ENCODE measurements at regions not wholly inside any gene's neighbourhood (a gene's known extent, or its start where the extent isn't known, plus 50 kb on each side); places are given as distances from the start of the nearest gene placed in this dataset.
A peak's percentile ranks its signal among the peaks of the same experiment; 100 is the strongest.

- Mint-ChIP-seq H3K27me3 (ENCODE audit: insufficient read depth, unreplicated experiment) (peaks cover 3% of the 10 kb centered on the region), H3K27ac (ENCODE audit: unreplicated experiment) (no peak overlapping the region), H3K4me1 (ENCODE audit: low read depth, unreplicated experiment) (no peaks in the 10 kb centered on the region), H3K4me3 (ENCODE audit: unreplicated experiment) (no peak overlapping the region), H3K9me3 (ENCODE audit: unreplicated experiment) (no peaks in the 10 kb centered on the region), H3K36me3 (ENCODE audit: insufficient read depth, unreplicated experiment) (no peaks in the 10 kb centered on the region)
- TF ChIP-seq, protein P1, sequence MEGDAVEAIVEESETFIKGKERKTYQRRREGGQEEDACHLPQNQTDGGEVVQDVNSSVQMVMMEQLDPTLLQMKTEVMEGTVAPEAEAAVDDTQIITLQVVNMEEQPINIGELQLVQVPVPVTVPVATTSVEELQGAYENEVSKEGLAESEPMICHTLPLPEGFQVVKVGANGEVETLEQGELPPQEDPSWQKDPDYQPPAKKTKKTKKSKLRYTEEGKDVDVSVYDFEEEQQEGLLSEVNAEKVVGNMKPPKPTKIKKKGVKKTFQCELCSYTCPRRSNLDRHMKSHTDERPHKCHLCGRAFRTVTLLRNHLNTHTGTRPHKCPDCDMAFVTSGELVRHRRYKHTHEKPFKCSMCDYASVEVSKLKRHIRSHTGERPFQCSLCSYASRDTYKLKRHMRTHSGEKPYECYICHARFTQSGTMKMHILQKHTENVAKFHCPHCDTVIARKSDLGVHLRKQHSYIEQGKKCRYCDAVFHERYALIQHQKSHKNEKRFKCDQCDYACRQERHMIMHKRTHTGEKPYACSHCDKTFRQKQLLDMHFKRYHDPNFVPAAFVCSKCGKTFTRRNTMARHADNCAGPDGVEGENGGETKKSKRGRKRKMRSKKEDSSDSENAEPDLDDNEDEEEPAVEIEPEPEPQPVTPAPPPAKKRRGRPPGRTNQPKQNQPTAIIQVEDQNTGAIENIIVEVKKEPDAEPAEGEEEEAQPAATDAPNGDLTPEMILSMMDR (IDR thresholded peaks at IDR 0.05; ENCODE audit: insufficient read depth in 1 of 2, low read depth in 1 of 2, low read length in 1 of 2, severe bottlenecking in 1 of 2, unreplicated experiment in 1 of 2): no peak
- DNase-seq: peak; percentile 8 to 29
- CTCF ChIA-PET: interaction anchor here (1.0 kb wide), 1 partner anchor 411 kb away, joined by 4 read pairs; no protein-coding TSS in a partner anchor
- no peaks in the 10 kb centered on the region for H3K9me3 ChIP-seq
- BruUV-seq (replicated peaks): no TSS peak
- intact Hi-C loops (cut with micrococcal nuclease; ENCODE audit: unreplicated experiment): no loop called here
- no peaks in the 10 kb centered on the region for H3K36me3 ChIP-seq (ENCODE audit: control insufficient read depth, insufficient read depth, low read length)
- no peak overlapping the region for H3K4me3 ChIP-seq (ENCODE audit: low read depth, low read length)
- POLR2A ChIA-PET: no interaction called here
- no peaks in the 10 kb centered on the region for H3K27me3 ChIP-seq (replicated peaks; ENCODE audit: control insufficient read depth, insufficient read depth, low read length)
- no peaks in the 10 kb centered on the region for H3K4me1 ChIP-seq
Measured at GRCh38 chr2:188102881-188103280, 188.8 kb upstream of the GULP1 start.

DNA sequence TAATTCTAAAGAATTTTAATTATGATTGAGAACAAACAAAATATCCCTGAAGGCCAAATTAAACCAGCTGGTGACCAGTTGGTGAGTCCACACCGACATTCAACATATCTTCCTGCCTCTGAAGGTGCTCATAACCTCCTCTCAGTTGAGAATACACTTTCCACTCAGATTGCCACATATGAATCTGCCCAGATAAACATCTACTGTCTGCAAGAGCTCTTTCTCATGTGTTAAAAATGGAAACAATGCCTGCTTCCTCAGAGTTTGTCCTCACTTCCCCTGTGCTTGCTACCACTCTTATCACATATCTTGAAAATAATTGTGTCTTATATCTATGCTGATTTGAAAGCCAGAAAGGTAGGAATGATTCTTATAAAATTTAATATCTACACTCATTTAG, 177.7 kb upstream of the GULP1 start:
- no peak overlapping the region for H3K4me3 ChIP-seq (ENCODE audit: low read depth, low read length)
- H3K9me3 Mint-ChIP-seq (ENCODE audit: unreplicated experiment): no peaks in the 10 kb centered on the region
- TF ChIP-seq, protein P1 (IDR thresholded peaks at IDR 0.05; ENCODE audit: insufficient read depth in 1 of 2, low read depth in 1 of 2, low read length in 1 of 2, severe bottlenecking in 1 of 2, unreplicated experiment in 1 of 2): no peak
- no peak overlapping the region for H3K27ac Mint-ChIP-seq (ENCODE audit: unreplicated experiment)
- no peak overlapping the region for H3K4me3 Mint-ChIP-seq (ENCODE audit: unreplicated experiment)
- BruUV-seq (replicated peaks): no TSS peak
- no peaks in the 10 kb centered on the region for H3K36me3 ChIP-seq (ENCODE audit: control insufficient read depth, insufficient read depth, low read length)
- ChIA-PET CTCF (no interaction called here), POLR2A (no interaction called here)
- H3K4me1 ChIP-seq: no peaks in the 10 kb centered on the region
- intact Hi-C loops (cut with micrococcal nuclease; ENCODE audit: unreplicated experiment): no loop called here
- no peaks in the 10 kb centered on the region for H3K9me3 ChIP-seq
- no peak for DNase-seq
- H3K36me3 Mint-ChIP-seq (ENCODE audit: insufficient read depth, unreplicated experiment): no peaks in the 10 kb centered on the region
- H3K27me3 ChIP-seq (replicated peaks; ENCODE audit: control insufficient read depth, insufficient read depth, low read length): no peaks in the 10 kb centered on the region
- H3K4me1 Mint-ChIP-seq (ENCODE audit: low read depth, unreplicated experiment): no peaks in the 10 kb centered on the region
- no peaks in the 10 kb centered on the region for H3K27me3 Mint-ChIP-seq (ENCODE audit: insufficient read depth, unreplicated experiment)

DNA sequence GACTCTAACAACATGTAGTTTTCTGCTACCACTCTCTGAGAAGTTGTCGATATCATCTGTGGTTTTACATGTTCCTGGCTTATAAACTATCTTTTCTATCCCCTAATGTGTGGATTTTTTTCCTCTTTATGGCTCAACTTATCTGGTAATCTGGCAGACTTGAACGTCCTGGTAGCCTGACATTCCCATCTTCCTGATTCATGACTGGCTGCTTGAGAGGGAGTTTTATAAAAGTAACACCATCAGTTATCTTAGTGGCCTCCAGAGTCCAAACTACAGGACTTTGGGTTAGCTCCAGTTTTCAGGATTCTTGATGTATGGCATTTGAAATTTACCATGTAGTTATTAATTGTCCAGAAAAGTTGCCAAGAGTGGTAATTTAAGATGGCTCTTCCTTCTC, 174.0 kb upstream of the GULP1 start:
- Mint-ChIP-seq H3K4me3 (ENCODE audit: unreplicated experiment) (no peak overlapping the region), H3K4me1 (ENCODE audit: low read depth, unreplicated experiment) (no peaks in the 10 kb centered on the region), H3K9me3 (ENCODE audit: unreplicated experiment) (no peaks in the 10 kb centered on the region), H3K36me3 (ENCODE audit: insufficient read depth, unreplicated experiment) (peaks cover 6% of the 10 kb centered on the region), H3K27ac (ENCODE audit: unreplicated experiment) (no peak overlapping the region), H3K27me3 (ENCODE audit: insufficient read depth, unreplicated experiment) (peaks cover 4% of the 10 kb centered on the region)
- no peak for DNase-seq
- ChIA-PET POLR2A (no interaction called here), CTCF (no interaction called here)
- Histone ChIP-seq H3K4me1 (no peaks in the 10 kb centered on the region), H3K36me3 (ENCODE audit: control insufficient read depth, insufficient read depth, low read length) (no peaks in the 10 kb centered on the region), H3K4me3 (ENCODE audit: low read depth, low read length) (no peak overlapping the region), H3K27me3 (replicated peaks; ENCODE audit: control insufficient read depth, insufficient read depth, low read length) (no peaks in the 10 kb centered on the region), H3K9me3 (no peaks in the 10 kb centered on the region)
- TF ChIP-seq, protein P1 (IDR thresholded peaks at IDR 0.05; ENCODE audit: insufficient read depth in 1 of 2, low read depth in 1 of 2, low read length in 1 of 2, severe bottlenecking in 1 of 2, unreplicated experiment in 1 of 2): no peak
- no TSS peak for BruUV-seq (replicated peaks)
- intact Hi-C loops (cut with micrococcal nuclease; ENCODE audit: unreplicated experiment): no loop called here
